Colonic mucosa (tissue), 4 donors: ENCODE measurements at regions not wholly inside any gene's neighbourhood (a gene's known extent, or its start where the extent isn't known, plus 50 kb on each side); places are given as distances from the start of the nearest gene placed in this dataset.

ENCODE experiments used
- DNase-seq: peaks from one replicate; pipeline ENCODE4 v3.0.0-alpha.2; 2020
- H3K27ac ChIP-seq: fragments of 200-600 bp; one replicate; pipeline ENCODE4 v1.8.0; 2021
- H3K27me3 ChIP-seq: fragments of 200-600 bp; one replicate; pipeline ENCODE4 v1.8.0; 2021
- H3K36me3 ChIP-seq: fragments of 200-600 bp; one replicate; pipeline ENCODE4 v1.8.0; 2021
- H3K4me1 ChIP-seq: fragments of 200-600 bp; one replicate; pipeline ENCODE4 v1.8.0; 2021; ENCODE audit warnings: mild to moderate bottlenecking
- H3K4me3 ChIP-seq: fragments of 200-600 bp; one replicate; pipeline ENCODE4 v1.8.0; 2021
- H3K9ac ChIP-seq, 2 donors: one replicate each; pipeline ENCODE4 v1.7.0; 2013; ENCODE audit warnings: control low read depth in 2 of 2, low read depth in 2 of 2, low read length in 2 of 2
- H3K9me3 ChIP-seq: fragments of 200-600 bp; one replicate; pipeline ENCODE4 v1.8.0; 2021
- CTCF ChIP-seq: fragments of 200-600 bp; IDR thresholded peaks from one replicate; pipeline ENCODE4 v1.8.0; 2022; ENCODE audit warnings: antibody characterized with exemption, mild to moderate bottlenecking
- intact Hi-C: fragments of 100-400 bp; cut with DNase I; formaldehyde crosslinking; loops from one replicate; pipeline ENCODE4 v1.14.1; 2022
- donor health status: healthy.
- donor health status: DM: no; HTN: no; CAD: no.
- donor health status: DM: no; HTN: no; CAD: no.

GRCh38 chr5:40171971-40172370 is 507.7 kb upstream of the PTGER4 start:
- no peaks in the 10 kb centered on the region for H3K4me1 ChIP-seq
- H3K4me3 ChIP-seq = no peak overlapping the region
- no peaks in the 10 kb centered on the region for H3K9me3 ChIP-seq
- no peak for DNase-seq
- no peak for TF ChIP-seq CTCF
- H3K9ac ChIP-seq = no peak overlapping the region
- intact Hi-C loops = no loop called here
- H3K36me3 ChIP-seq = no peaks in the 10 kb centered on the region
- H3K27ac ChIP-seq = no peak overlapping the region
- no peaks in the 10 kb centered on the region for H3K27me3 ChIP-seq

- no peaks in the 10 kb centered on the region for H3K9me3 ChIP-seq
- H3K4me1 ChIP-seq = no peaks in the 10 kb centered on the region
- intact Hi-C loops = no loop called here
Measured at GRCh38 chr5:40167283-40167682, 512.4 kb upstream of the PTGER4 start.

GRCh38 chr5:40166802-40167201 is 512.9 kb upstream of the PTGER4 start:
- no peak for DNase-seq
- no peak overlapping the region for H3K9ac ChIP-seq
- no peaks in the 10 kb centered on the region for H3K36me3 ChIP-seq
- no peak overlapping the region for H3K4me3 ChIP-seq
- H3K4me1 ChIP-seq = no peaks in the 10 kb centered on the region
- H3K27me3 ChIP-seq = no peaks in the 10 kb centered on the region
- intact Hi-C loops = no loop called here
- no peaks in the 10 kb centered on the region for H3K9me3 ChIP-seq
- no peak overlapping the region for H3K27ac ChIP-seq
- TF ChIP-seq CTCF = no peak

More at GRCh38 chr5:40167283-40167682, 512.4 kb upstream of the PTGER4 start:
- no peak overlapping the region for H3K9ac ChIP-seq
- no peak for TF ChIP-seq CTCF
- H3K4me3 ChIP-seq = no peak overlapping the region
- no peak overlapping the region for H3K27ac ChIP-seq
- DNase-seq = no peak
- H3K27me3 ChIP-seq = no peaks in the 10 kb centered on the region
- H3K36me3 ChIP-seq = no peaks in the 10 kb centered on the region

GRCh38 chr5:40165789-40166728 is 513.7 kb upstream of the PTGER4 start:
- Histone ChIP-seq H3K4me1 (no peaks in the 10 kb centered on the region), H3K4me3 (no peak overlapping the region), H3K27me3 (no peaks in the 10 kb centered on the region), H3K36me3 (no peaks in the 10 kb centered on the region), H3K9ac (no peak overlapping the region), H3K27ac (no peak overlapping the region), H3K9me3 (no peaks in the 10 kb centered on the region)
- DNase-seq = no peak
- intact Hi-C loops = no loop called here
- no peak for TF ChIP-seq CTCF

GRCh38 chr5:40165106-40165788 is 514.5 kb upstream of the PTGER4 start:
- Histone ChIP-seq H3K9ac (no peak overlapping the region), H3K36me3 (no peaks in the 10 kb centered on the region), H3K27ac (no peak overlapping the region), H3K4me3 (no peak overlapping the region), H3K27me3 (no peaks in the 10 kb centered on the region), H3K4me1 (no peaks in the 10 kb centered on the region), H3K9me3 (no peaks in the 10 kb centered on the region)
- TF ChIP-seq CTCF = no peak
- no peak for DNase-seq
- intact Hi-C loops = no loop called here
